ENCODE measurements at regions not wholly inside any gene's neighbourhood (a gene's known extent, or its start where the extent isn't known, plus 50 kb on each side); places are given as distances from the start of the nearest gene placed in this dataset.

- no peak for FAIRE-seq
- dilution Hi-C loops (cut with MboI; ENCODE audit: extremely low pct_ligation_motif_present, low sequenced_read_pairs), result no loop called here
- Histone ChIP-seq H3K4me2 (ENCODE audit: control insufficient read depth, extremely low read depth, insufficient read depth, low read depth, low read length) (no peak overlapping the region), H3K4me3 (ENCODE audit: control insufficient read depth in 2 of 3, extremely low read depth in 1 of 3, insufficient read depth in 2 of 3, low read depth in 1 of 3, low read length in 3 of 3) (no peak overlapping the region), H3K9me1 (ENCODE audit: control insufficient read depth, extremely low read depth, insufficient read depth, low read length) (no peaks in the 10 kb centered on the region), H4K20me1 (ENCODE audit: control insufficient read depth, extremely low read depth, insufficient read depth, low read length) (no peaks in the 10 kb centered on the region), H3K27ac (ENCODE audit: control insufficient read depth, insufficient read depth, low read length) (no peak overlapping the region), H2AFZ (ENCODE audit: control insufficient read depth, low read length) (no peak overlapping the region), H3K79me2 (ENCODE audit: control insufficient read depth, insufficient read depth, low read length) (no peaks in the 10 kb centered on the region), H3K9me3 (ENCODE audit: control insufficient read depth, low read depth, low read length) (no peaks in the 10 kb centered on the region), H3K9ac (ENCODE audit: control insufficient read depth, extremely low read depth, insufficient read depth, low read length) (no peak overlapping the region), H3K36me3 (ENCODE audit: control insufficient read depth in 2 of 2, extremely low read depth in 1 of 2, insufficient read depth in 2 of 2, low read length in 2 of 2) (no peaks in the 10 kb centered on the region), H3K4me1 (ENCODE audit: control insufficient read depth, extremely low read depth, insufficient read depth, low read length) (no peaks in the 10 kb centered on the region), H3K27me3 (ENCODE audit: control insufficient read depth, extremely low read depth, insufficient read depth, low read length) (peaks cover 27% of the 10 kb centered on the region)
- TF ChIP-seq EZH2 (IDR thresholded peaks at IDR 0.05; ENCODE audit: low read length) (no peak), CTCF (optimal IDR thresholded peaks at IDR 0.05 in 1 of 3, IDR thresholded peaks at IDR 0.05 in 1 of 3, conservative IDR thresholded peaks at IDR 0.05 in 1 of 3; ENCODE audit: extremely low read depth in 1 of 3, insufficient read depth in 2 of 3, low read length in 3 of 3) (no peak)
- DNase-seq (ENCODE audit: low read depth, low spot score), result no peak
Observed at GRCh38 chr9:134239939-134240338, 75.6 kb upstream of the RNU6ATAC start.

- DNase-seq (ENCODE audit: low read depth, low spot score) (no peak), FAIRE-seq (no peak)
- H3K4me2 ChIP-seq (ENCODE audit: control insufficient read depth, extremely low read depth, insufficient read depth, low read depth, low read length), result no peak overlapping the region
- H3K9me3 ChIP-seq (ENCODE audit: control insufficient read depth, low read depth, low read length), result no peaks in the 10 kb centered on the region
- H2AFZ ChIP-seq (ENCODE audit: control insufficient read depth, low read length), result no peak overlapping the region
- H3K27ac ChIP-seq (ENCODE audit: control insufficient read depth, insufficient read depth, low read length), result no peak overlapping the region
- no peaks in the 10 kb centered on the region for H4K20me1 ChIP-seq (ENCODE audit: control insufficient read depth, extremely low read depth, insufficient read depth, low read length)
- H3K9ac ChIP-seq (ENCODE audit: control insufficient read depth, extremely low read depth, insufficient read depth, low read length), result no peak overlapping the region
- H3K36me3 ChIP-seq (ENCODE audit: control insufficient read depth in 2 of 2, extremely low read depth in 1 of 2, insufficient read depth in 2 of 2, low read length in 2 of 2), result no peaks in the 10 kb centered on the region
- no peak overlapping the region for H3K4me3 ChIP-seq (ENCODE audit: control insufficient read depth in 2 of 3, extremely low read depth in 1 of 3, insufficient read depth in 2 of 3, low read depth in 1 of 3, low read length in 3 of 3)
- peaks cover 30% of the 10 kb centered on the region for H3K27me3 ChIP-seq (ENCODE audit: control insufficient read depth, extremely low read depth, insufficient read depth, low read length)
- TF ChIP-seq EZH2 (IDR thresholded peaks at IDR 0.05; ENCODE audit: low read length) (no peak), CTCF (optimal IDR thresholded peaks at IDR 0.05 in 1 of 3, IDR thresholded peaks at IDR 0.05 in 1 of 3, conservative IDR thresholded peaks at IDR 0.05 in 1 of 3; ENCODE audit: extremely low read depth in 1 of 3, insufficient read depth in 2 of 3, low read length in 3 of 3) (no peak)
- H3K9me1 ChIP-seq (ENCODE audit: control insufficient read depth, extremely low read depth, insufficient read depth, low read length), result no peaks in the 10 kb centered on the region
- H3K4me1 ChIP-seq (ENCODE audit: control insufficient read depth, extremely low read depth, insufficient read depth, low read length), result no peaks in the 10 kb centered on the region
- dilution Hi-C loops (cut with MboI; ENCODE audit: extremely low pct_ligation_motif_present, low sequenced_read_pairs), result no loop called here
- no peaks in the 10 kb centered on the region for H3K79me2 ChIP-seq (ENCODE audit: control insufficient read depth, insufficient read depth, low read length)
Observed at GRCh38 chr9:134240361-134240760, 76.0 kb upstream of the RNU6ATAC start.

Data from keratinocyte (primary cell).